H9 (cell line): ENCODE measurements at regions not wholly inside any gene's neighbourhood (a gene's known extent, or its start where the extent isn't known, plus 50 kb on each side); places are given as distances from the start of the nearest gene placed in this dataset.

Experiments used
- DNase-seq: peaks from one replicate; pipeline ENCODE4 v3.0.0-alpha.2; 2017
- H2AFZ ChIP-seq: one replicate; pipeline ENCODE4 v1.6.1; 2013; ENCODE audit warnings: mild to moderate bottlenecking, low read length, control low read depth, moderate library complexity
- H2AK5ac ChIP-seq: 2 replicates; pipeline ENCODE4 v1.6.1; 2013; ENCODE audit warnings: low read length, control low read depth, mixed read lengths; ENCODE audit not compliant: insufficient read length
- H2BK120ac ChIP-seq: one replicate; pipeline ENCODE4 v1.6.1; 2013; ENCODE audit warnings: low read depth, mild to moderate bottlenecking, low read length, control low read depth, inconsistent platforms; ENCODE audit not compliant: poor library complexity, severe bottlenecking
- H2BK12ac ChIP-seq: 2 replicates; pipeline ENCODE4 v1.6.1; 2013; ENCODE audit warnings: low read length, control low read depth, mixed read lengths, low read depth; ENCODE audit not compliant: insufficient read length
- H2BK15ac ChIP-seq: 2 replicates; pipeline ENCODE4 v1.6.1; 2013; ENCODE audit warnings: low read depth, low read length, control low read depth
- H2BK20ac ChIP-seq: one replicate; pipeline ENCODE4 v1.6.1; 2013; ENCODE audit warnings: low read depth, mild to moderate bottlenecking, low read length, control low read depth, inconsistent platforms; ENCODE audit not compliant: poor library complexity, severe bottlenecking
- H2BK5ac ChIP-seq: 2 replicates; pipeline ENCODE4 v1.6.1; 2013; ENCODE audit warnings: low read length, control low read depth, mixed read lengths; ENCODE audit not compliant: insufficient read length
- H3K14ac ChIP-seq: 2 replicates; pipeline ENCODE4 v1.6.1; 2013; ENCODE audit warnings: low read length, control low read depth; ENCODE audit not compliant: insufficient read depth
- H3K18ac ChIP-seq: 2 replicates; pipeline ENCODE4 v1.6.1; 2013; ENCODE audit warnings: low read depth, mild to moderate bottlenecking, mixed read lengths, low read length, control low read depth; ENCODE audit not compliant: insufficient read length
- H3K23ac ChIP-seq: 2 replicates; pipeline ENCODE4 v1.6.1; 2013; ENCODE audit warnings: low read length, control low read depth, mixed read lengths, low read depth; ENCODE audit not compliant: insufficient read length
- H3K23me2 ChIP-seq: 2 replicates; pipeline ENCODE4 v1.6.1; 2013; ENCODE audit warnings: low read depth, mild to moderate bottlenecking, mixed read lengths, low read length, control low read depth; ENCODE audit not compliant: insufficient read length, poor library complexity, severe bottlenecking
- H3K27ac ChIP-seq: 2 replicates; pipeline ENCODE4 v1.5.1; 2013; ENCODE audit warnings: low read length, control low read depth, mixed read lengths, low read depth; ENCODE audit not compliant: insufficient read length
- H3K27me3 ChIP-seq: 2 replicates; pipeline ENCODE4 v1.6.1; 2013; ENCODE audit warnings: low read length, control low read depth, inconsistent platforms; ENCODE audit not compliant: insufficient read depth
- H3K4ac ChIP-seq: 2 replicates; pipeline ENCODE4 v1.6.1; 2013; ENCODE audit warnings: low read depth, mild to moderate bottlenecking, control low read depth, inconsistent platforms, low read length, moderate library complexity
- H3K4me1 ChIP-seq: 2 replicates; pipeline ENCODE4 v1.6.1; 2013; ENCODE audit warnings: low read length, control low read depth, inconsistent platforms; ENCODE audit not compliant: insufficient read depth
- H3K4me2 ChIP-seq: 2 replicates; pipeline ENCODE4 v1.6.1; 2013; ENCODE audit warnings: low read length, control low read depth, mixed read lengths; ENCODE audit not compliant: insufficient read length, insufficient read depth
- H3K56ac ChIP-seq: 2 replicates; pipeline ENCODE4 v1.6.1; 2013; ENCODE audit warnings: low read depth, mild to moderate bottlenecking, mixed read lengths, low read length, control low read depth; ENCODE audit not compliant: insufficient read length
- H3K79me1 ChIP-seq: 2 replicates; pipeline ENCODE4 v1.6.1; 2013; ENCODE audit warnings: low read depth, mild to moderate bottlenecking, moderate library complexity, low read length, control low read depth, inconsistent platforms; ENCODE audit not compliant: insufficient read depth, poor library complexity, severe bottlenecking
- H3K79me2 ChIP-seq: 2 replicates; pipeline ENCODE4 v1.6.1; 2013; ENCODE audit warnings: low read length, control low read depth, inconsistent platforms; ENCODE audit not compliant: insufficient read depth
- H3K9ac ChIP-seq: 2 replicates; pipeline ENCODE4 v1.6.1; 2013; ENCODE audit warnings: low read length, control low read depth, mixed read lengths; ENCODE audit not compliant: insufficient read length; ENCODE audit errors: extremely low read depth
- H3K9me3 ChIP-seq: one replicate; pipeline ENCODE4 v1.6.1; 2013; ENCODE audit warnings: low read depth, low read length, inconsistent platforms; ENCODE audit not compliant: control insufficient read depth
- H3T11ph ChIP-seq: one replicate; pipeline ENCODE4 v1.6.1; 2013; ENCODE audit warnings: mild to moderate bottlenecking, low read length, control low read depth, inconsistent platforms
- H4K20me1 ChIP-seq: one replicate; pipeline ENCODE4 v1.6.1; 2013; ENCODE audit not compliant: control insufficient read depth, insufficient read length, insufficient read depth
- H4K5ac ChIP-seq: 2 replicates; pipeline ENCODE4 v1.6.1; 2013; ENCODE audit warnings: low read depth, mild to moderate bottlenecking, mixed read lengths, low read length, control low read depth; ENCODE audit not compliant: insufficient read length
- H4K8ac ChIP-seq: replicated peaks from 2 replicates; pipeline ENCODE4 v1.6.1; 2013; ENCODE audit warnings: low read length, control low read depth, mixed read lengths, low read depth; ENCODE audit not compliant: insufficient read length
- H4K91ac ChIP-seq: 2 replicates; pipeline ENCODE4 v1.6.1; 2013; ENCODE audit warnings: low read depth, mild to moderate bottlenecking, moderate library complexity, mixed read lengths, low read length, control low read depth; ENCODE audit not compliant: insufficient read length
- H3K27ac Mint-ChIP-seq, 3 experiments: 2 replicates in 2 of 3; 3 replicates in 1 of 3; pipeline ENCODE4 v1.8.0; 2020 to 2021; ENCODE audit warnings: mixed read lengths in 3 of 3, mild to moderate bottlenecking in 1 of 3, moderate library complexity in 1 of 3
- H3K27me3 Mint-ChIP-seq: 2 replicates; pipeline ENCODE4 v1.8.0; 2021; ENCODE audit warnings: low read depth, mild to moderate bottlenecking, moderate library complexity, mixed read lengths
- H3K36me3 Mint-ChIP-seq, 3 experiments: 2 replicates in 2 of 3; 3 replicates in 1 of 3; pipeline ENCODE4 v1.8.0; 2020 to 2021; ENCODE audit warnings: low read depth in 3 of 3, mixed read lengths in 3 of 3; ENCODE audit not compliant: insufficient read depth in 1 of 3
- H3K4me1 Mint-ChIP-seq, 2 experiments: 2 replicates each; pipeline ENCODE4 v1.8.0; 2020; ENCODE audit warnings: mixed read lengths in 2 of 2
- H3K4me3 Mint-ChIP-seq, 2 experiments: 2 replicates in 1 of 2; 3 replicates in 1 of 2; pipeline ENCODE4 v1.8.0; 2020 to 2021; ENCODE audit warnings: mild to moderate bottlenecking in 2 of 2, mixed read lengths in 2 of 2, moderate library complexity in 1 of 2
- H3K9me3 Mint-ChIP-seq, 2 experiments: 2 replicates in 1 of 2; 3 replicates in 1 of 2; pipeline ENCODE4 v1.8.0; 2020; ENCODE audit warnings: mild to moderate bottlenecking in 2 of 2, mixed read lengths in 2 of 2, moderate library complexity in 1 of 2
- WGBS: extraction: QIAGEN DNeasy Blood & Tissue Kit; methylation state at CpG from one replicate; pipeline ENCODE4 v1.1.7; 2013; ENCODE audit warnings: missing lambda C conversion rate, low lambda C conversion rate, mixed read lengths; ENCODE audit not compliant: insufficient read length; ENCODE audit errors: extremely low coverage; 5-methylcytosine and 5-hydroxymethylcytosine counted together
- TF ChIP-seq, protein P1 (sequence below): fragments of 200-600 bp; sonication (generic); conservative IDR thresholded peaks from 3 replicates; pipeline ENCODE4 v1.8.0; 2021; ENCODE audit warnings: antibody characterized with exemption, mild to moderate bottlenecking

GRCh38 chr1:75992312-75992711, 60.1 kb upstream of the ASB17 start:
- Histone ChIP-seq H2BK5ac (no peak overlapping the region), H2BK12ac (no peak overlapping the region), H2BK20ac (no peak overlapping the region), H3K23ac (no peak overlapping the region), H2BK120ac (no peak overlapping the region), H3K79me1 (no peaks in the 10 kb centered on the region), H3K27me3 (no peaks in the 10 kb centered on the region), H4K20me1 (no peaks in the 10 kb centered on the region), H3K79me2 (no peaks in the 10 kb centered on the region), H3K9ac (no peak overlapping the region), H3K56ac (no peak overlapping the region), H4K5ac (no peak overlapping the region), H3K4ac (no peak overlapping the region), H3K23me2 (no peaks in the 10 kb centered on the region), H2BK15ac (no peak overlapping the region), H3K18ac (no peak overlapping the region), H4K91ac (no peak overlapping the region), H3K9me3 (no peaks in the 10 kb centered on the region), H3K4me1 (no peaks in the 10 kb centered on the region), H2AK5ac (no peak overlapping the region), H2AFZ (no peak overlapping the region), H3K4me2 (no peak overlapping the region), H3T11ph (no peak overlapping the region), H3K14ac (no peak overlapping the region), H3K27ac (no peak overlapping the region), H4K8ac (no peak overlapping the region)
- WGBS, result no CpG with 5 or more reads among the region's 3 CpGs
- DNase-seq, result no peak
- no peaks in the 10 kb centered on the region for H3K36me3 Mint-ChIP-seq
- peaks cover 2 to 3% of the 10 kb centered on the region in 2 experiments for H3K4me1 Mint-ChIP-seq
- no peak overlapping the region for H3K4me3 Mint-ChIP-seq
- H3K27ac Mint-ChIP-seq, result no peak overlapping the region; a peak in 1 of 7 replicates
- no peaks in the 10 kb centered on the region; the same call in 1 of the 2 replicates for H3K27me3 Mint-ChIP-seq
- TF ChIP-seq, protein P1, sequence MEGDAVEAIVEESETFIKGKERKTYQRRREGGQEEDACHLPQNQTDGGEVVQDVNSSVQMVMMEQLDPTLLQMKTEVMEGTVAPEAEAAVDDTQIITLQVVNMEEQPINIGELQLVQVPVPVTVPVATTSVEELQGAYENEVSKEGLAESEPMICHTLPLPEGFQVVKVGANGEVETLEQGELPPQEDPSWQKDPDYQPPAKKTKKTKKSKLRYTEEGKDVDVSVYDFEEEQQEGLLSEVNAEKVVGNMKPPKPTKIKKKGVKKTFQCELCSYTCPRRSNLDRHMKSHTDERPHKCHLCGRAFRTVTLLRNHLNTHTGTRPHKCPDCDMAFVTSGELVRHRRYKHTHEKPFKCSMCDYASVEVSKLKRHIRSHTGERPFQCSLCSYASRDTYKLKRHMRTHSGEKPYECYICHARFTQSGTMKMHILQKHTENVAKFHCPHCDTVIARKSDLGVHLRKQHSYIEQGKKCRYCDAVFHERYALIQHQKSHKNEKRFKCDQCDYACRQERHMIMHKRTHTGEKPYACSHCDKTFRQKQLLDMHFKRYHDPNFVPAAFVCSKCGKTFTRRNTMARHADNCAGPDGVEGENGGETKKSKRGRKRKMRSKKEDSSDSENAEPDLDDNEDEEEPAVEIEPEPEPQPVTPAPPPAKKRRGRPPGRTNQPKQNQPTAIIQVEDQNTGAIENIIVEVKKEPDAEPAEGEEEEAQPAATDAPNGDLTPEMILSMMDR, result no peak
- H3K9me3 Mint-ChIP-seq, result no peaks in the 10 kb centered on the region
